GM12872 (cell line): ENCODE measurements at regions not wholly inside any gene's neighbourhood (a gene's known extent, or its start where the extent isn't known, plus 50 kb on each side); places are given as distances from the start of the nearest gene placed in this dataset.

Experiments used
- TF ChIP-seq, protein P1 (sequence below): IDR thresholded peaks from 3 replicates; pipeline ENCODE4 v1.5.1; 2011; ENCODE audit warnings: low read depth, mild to moderate bottlenecking, low read length, moderate library complexity; ENCODE audit not compliant: insufficient read depth

DNA sequence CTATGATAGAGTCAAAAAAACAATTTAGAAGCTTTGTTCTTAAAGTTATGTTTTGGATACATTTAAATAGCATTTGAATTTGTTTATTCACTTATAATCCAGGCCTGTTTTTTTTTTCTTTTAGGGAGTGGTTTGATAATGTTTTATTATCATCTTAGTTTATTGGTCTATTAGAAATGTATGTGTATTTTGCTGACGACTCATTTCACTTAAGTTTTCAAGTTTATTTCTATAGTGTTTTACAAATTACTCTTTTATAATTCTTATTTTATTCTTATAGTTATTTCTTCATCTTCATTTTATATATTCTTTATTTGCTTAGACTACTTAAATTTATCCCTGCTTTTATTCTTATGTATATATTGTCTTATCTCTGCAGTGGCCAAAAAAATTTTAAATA lies 804.5 kb downstream of the NR4A2 start:
- TF ChIP-seq, protein P1, sequence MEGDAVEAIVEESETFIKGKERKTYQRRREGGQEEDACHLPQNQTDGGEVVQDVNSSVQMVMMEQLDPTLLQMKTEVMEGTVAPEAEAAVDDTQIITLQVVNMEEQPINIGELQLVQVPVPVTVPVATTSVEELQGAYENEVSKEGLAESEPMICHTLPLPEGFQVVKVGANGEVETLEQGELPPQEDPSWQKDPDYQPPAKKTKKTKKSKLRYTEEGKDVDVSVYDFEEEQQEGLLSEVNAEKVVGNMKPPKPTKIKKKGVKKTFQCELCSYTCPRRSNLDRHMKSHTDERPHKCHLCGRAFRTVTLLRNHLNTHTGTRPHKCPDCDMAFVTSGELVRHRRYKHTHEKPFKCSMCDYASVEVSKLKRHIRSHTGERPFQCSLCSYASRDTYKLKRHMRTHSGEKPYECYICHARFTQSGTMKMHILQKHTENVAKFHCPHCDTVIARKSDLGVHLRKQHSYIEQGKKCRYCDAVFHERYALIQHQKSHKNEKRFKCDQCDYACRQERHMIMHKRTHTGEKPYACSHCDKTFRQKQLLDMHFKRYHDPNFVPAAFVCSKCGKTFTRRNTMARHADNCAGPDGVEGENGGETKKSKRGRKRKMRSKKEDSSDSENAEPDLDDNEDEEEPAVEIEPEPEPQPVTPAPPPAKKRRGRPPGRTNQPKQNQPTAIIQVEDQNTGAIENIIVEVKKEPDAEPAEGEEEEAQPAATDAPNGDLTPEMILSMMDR = no peak

DNA sequence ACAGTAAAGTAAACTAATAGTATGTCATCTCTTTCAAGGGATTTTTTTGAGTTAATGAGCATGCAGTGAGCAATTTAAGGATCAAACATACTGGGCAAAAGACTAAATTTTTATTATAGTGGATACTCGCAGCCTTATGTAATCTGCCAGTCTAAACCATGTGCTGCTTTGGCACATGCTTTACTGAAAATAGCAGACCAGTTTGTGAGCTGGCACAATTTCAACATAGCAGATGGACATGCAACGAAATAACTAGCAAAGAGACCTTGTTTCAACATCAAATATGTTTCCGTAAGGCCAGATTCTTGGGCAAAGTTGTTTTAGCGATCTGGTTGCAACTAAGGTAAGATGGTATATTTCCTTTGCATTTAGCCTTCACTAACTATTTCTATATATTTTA lies 807.3 kb downstream of the NR4A2 start:
- TF ChIP-seq, protein P1 = no peak

DNA sequence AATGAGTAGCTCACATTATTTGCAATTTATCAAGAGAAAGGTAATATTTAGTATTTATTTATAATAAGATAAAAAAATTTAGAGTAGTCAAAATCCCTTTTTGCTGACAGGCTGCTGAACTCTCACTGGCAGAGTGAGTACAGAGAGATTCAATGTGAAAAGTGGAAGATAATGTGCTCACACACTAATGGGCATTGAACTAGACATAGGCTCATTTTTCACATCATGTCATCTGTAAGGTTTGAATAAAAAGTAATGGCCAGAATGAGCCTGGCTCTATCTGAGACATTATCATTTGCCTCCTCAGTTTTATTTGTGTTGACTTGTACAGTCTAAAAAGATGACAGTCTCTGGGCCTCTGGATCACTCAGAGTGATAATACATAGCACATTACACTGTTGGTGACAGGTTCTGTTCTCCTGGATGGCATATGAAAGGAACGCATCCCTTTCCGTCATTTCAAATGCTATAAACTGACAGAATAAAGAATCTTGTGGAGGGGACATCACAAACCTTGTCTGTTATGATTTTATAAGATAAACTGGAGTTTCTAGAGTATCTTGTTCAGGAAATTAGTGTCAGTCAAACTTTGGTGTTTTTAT lies 812.9 kb downstream of the NR4A2 start:
- TF ChIP-seq, protein P1 = no peak

DNA sequence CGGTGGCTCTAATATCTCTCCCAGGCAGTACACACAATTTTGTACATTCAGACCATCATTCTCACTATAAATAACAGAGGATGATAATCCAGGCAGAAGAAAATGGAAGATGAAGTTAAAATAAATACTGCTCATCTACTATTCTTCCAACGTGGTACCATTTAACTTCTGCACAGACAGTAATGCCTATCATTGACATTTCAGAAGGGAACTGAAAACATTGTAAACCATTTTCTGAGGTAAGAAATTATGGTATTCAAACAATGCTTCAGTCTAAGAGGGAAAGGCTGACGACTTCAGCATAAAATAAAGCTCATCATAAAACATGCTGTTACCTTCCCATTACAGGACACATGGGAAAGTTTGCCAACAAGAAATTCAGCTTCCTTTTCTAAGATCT lies 814.4 kb downstream of the NR4A2 start:
- TF ChIP-seq, protein P1 = no peak

DNA sequence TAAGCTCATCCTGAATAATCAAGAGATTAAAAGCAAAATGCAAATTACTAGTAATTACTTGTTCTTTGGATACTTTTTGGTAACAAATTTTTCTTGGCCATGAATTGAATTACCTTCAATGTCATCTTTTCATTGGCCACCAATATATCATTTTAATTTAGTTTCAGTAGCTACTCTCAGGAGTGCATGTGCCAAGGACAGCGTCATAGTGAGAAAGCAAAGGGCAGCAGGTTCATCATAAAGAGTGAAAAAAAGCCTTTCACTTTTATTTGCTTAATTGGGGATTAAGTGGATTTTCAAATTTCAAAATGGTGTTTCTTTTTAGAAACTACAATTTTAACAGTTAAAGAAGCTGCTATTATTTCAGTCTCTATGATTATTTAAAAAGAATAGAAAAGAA lies 815.2 kb downstream of the NR4A2 start:
- TF ChIP-seq, protein P1 = no peak

DNA sequence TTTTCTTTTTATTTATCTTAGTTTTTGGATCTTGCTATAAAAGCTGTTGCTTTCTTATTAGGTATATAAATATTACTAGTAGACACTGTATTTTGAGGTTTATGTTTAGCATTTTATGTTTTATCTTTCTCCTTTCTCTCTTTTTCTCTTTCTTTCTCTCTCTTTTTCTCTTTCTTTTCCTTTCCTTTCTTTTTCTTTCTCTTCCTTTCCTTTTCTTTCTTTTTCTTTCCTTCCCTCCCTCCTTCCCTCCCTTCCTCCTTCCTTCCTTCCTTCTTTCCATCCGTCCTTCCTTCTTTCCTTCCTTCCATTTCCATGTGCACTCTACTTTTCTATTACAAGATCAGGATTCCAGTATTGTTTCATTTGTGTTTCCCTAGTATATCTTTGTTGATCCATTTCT lies 814.8 kb downstream of the KCNJ3 start:
- TF ChIP-seq, protein P1 = no peak

DNA sequence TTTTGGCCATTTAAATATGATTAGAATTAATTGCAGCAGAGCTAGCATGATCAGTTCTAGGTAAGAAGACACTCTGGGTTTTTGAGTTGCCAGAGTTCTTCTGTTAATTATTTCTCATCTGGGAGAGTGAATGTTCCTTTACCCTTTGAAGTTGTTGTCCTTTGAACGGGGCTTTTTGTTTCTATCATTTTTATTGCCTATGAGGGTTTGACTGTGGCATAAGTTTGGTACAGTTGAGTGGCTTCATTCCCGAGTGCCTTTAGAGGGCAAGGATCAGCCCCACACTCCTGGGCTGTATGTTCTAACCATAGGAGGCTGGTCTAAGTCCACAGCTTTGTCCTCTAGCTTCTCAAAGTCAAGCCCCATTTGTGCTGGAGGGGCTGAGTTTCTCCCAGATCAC lies 804.3 kb downstream of the KCNJ3 start:
- TF ChIP-seq, protein P1 = no peak
